BJ (cell line): ENCODE measurements at regions not wholly inside any gene's neighbourhood (a gene's known extent, or its start where the extent isn't known, plus 50 kb on each side); places are given as distances from the start of the nearest gene placed in this dataset.
"Not testable (repeated sequence)": the region's sequence is repeated elsewhere in the genome, so short reads cannot be mapped to it uniquely, and the experiment has no call there.

Experiments used
- CTCF ChIA-PET: fragments of 350-600 bp; formaldehyde crosslinking; extraction: SDS; loops from one replicate; lab custom pipeline; 2021; ENCODE audit warnings: antibody characterized with exemption, inconsistent platforms; lab: Yijun Ruan, JAX
- POLR2A ChIA-PET: fragments of 300-600 bp; sonication (Branson Sonifier 250); formaldehyde crosslinking; extraction: SDS; loops from one replicate; lab custom pipeline; 2021; ENCODE audit warnings: antibody characterized with exemption; lab: Charles Lee
- DNase-seq: peaks from one replicate; pipeline ENCODE4 v3.0.0-alpha.2; 2011; ENCODE audit warnings: low read depth
- H3K27me3 ChIP-seq: 2 replicates; pipeline ENCODE4 v1.6.0; 2011; ENCODE audit warnings: low read length; ENCODE audit not compliant: control insufficient read depth, insufficient read depth
- H3K36me3 ChIP-seq: 2 replicates; pipeline ENCODE4 v1.5.1; 2011; ENCODE audit warnings: low read length; ENCODE audit not compliant: control insufficient read depth, insufficient read depth
- H3K4me3 ChIP-seq: 2 replicates; pipeline ENCODE4 v1.5.1; 2011; ENCODE audit warnings: low read depth, mild to moderate bottlenecking, control low read depth, low read length
- TF ChIP-seq, protein P1 (sequence below): IDR thresholded peaks from 2 replicates; pipeline ENCODE4 v1.5.1; 2011; ENCODE audit warnings: low read depth, mild to moderate bottlenecking, control low read depth, inconsistent platforms, low read length, moderate library complexity; ENCODE audit not compliant: insufficient read depth

GRCh38 chr4:158958489-158959270, 144.2 kb upstream of the RAPGEF2 start:
- no peak for DNase-seq
- H3K36me3 ChIP-seq = no peaks in the 10 kb centered on the region
- ChIA-PET POLR2A (no interaction called here), CTCF (interaction anchor here (1.3 kb wide), 1 partner anchor 11 kb away, joined by 3 read pairs; no protein-coding TSS in a partner anchor)
- no peak overlapping the region for H3K4me3 ChIP-seq
- H3K27me3 ChIP-seq = no peaks in the 10 kb centered on the region
- TF ChIP-seq, protein P1, sequence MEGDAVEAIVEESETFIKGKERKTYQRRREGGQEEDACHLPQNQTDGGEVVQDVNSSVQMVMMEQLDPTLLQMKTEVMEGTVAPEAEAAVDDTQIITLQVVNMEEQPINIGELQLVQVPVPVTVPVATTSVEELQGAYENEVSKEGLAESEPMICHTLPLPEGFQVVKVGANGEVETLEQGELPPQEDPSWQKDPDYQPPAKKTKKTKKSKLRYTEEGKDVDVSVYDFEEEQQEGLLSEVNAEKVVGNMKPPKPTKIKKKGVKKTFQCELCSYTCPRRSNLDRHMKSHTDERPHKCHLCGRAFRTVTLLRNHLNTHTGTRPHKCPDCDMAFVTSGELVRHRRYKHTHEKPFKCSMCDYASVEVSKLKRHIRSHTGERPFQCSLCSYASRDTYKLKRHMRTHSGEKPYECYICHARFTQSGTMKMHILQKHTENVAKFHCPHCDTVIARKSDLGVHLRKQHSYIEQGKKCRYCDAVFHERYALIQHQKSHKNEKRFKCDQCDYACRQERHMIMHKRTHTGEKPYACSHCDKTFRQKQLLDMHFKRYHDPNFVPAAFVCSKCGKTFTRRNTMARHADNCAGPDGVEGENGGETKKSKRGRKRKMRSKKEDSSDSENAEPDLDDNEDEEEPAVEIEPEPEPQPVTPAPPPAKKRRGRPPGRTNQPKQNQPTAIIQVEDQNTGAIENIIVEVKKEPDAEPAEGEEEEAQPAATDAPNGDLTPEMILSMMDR = no peak

GRCh38 chr4:158962393-158962792, 140.5 kb upstream of the RAPGEF2 start:
- no peak for DNase-seq
- ChIA-PET POLR2A (no interaction called here), CTCF (no interaction called here)
- no peaks in the 10 kb centered on the region for H3K36me3 ChIP-seq
- TF ChIP-seq, protein P1 = no peak
- H3K4me3 ChIP-seq = no peak overlapping the region
- H3K27me3 ChIP-seq = no peaks in the 10 kb centered on the region

- H3K27me3 ChIP-seq, H3K36me3 ChIP-seq, POLR2A ChIA-PET, DNase-seq, H3K4me3 ChIP-seq: not testable (repeated sequence)
- CTCF ChIA-PET = interaction anchor here (1.1 kb wide), 1 partner anchor 21 kb away, joined by 3 read pairs; no protein-coding TSS in a partner anchor
Measured at GRCh38 chr4:158963282-158963681, 139.6 kb upstream of the RAPGEF2 start.

DNA sequence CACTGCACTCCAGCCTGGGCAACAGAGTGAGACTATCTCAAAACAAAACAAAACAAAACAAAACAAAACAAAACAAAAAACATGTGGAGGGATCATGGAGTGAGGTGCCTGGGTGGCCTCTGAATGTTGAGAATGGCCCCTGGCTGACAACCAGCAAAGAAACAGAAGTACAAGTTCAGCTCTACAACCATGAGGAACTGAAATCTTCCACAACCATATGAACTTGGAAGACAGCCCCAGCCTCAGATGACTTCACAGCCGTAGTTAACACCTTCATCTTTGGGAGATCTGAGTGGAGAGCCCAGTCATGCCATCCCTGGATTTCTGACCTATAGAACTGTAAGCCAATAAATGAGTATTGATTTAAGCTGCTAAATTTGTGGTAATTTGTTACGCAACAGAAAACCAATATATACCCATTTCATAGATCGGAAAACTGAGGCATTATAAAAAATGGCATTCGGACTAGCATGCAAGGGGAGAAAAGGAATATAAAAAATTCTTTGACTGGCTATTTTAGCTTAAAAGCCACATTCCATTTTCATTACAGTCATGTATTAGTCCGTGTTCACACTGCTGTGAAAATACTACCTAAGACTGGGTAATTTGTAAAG, 138.7 kb upstream of the RAPGEF2 start:
- H3K36me3 ChIP-seq = no peaks in the 10 kb centered on the region
- POLR2A ChIA-PET = no interaction called here
- CTCF ChIA-PET = interaction anchor here (0.9 kb wide), 1 partner anchor 10 kb away, joined by 3 read pairs; no protein-coding TSS in a partner anchor

GRCh38 chr4:158964728-158965124, 138.2 kb upstream of the RAPGEF2 start:
- no peaks in the 10 kb centered on the region for H3K36me3 ChIP-seq
- no peak overlapping the region for H3K4me3 ChIP-seq
- DNase-seq = no peak
- TF ChIP-seq, protein P1 = no peak
- POLR2A ChIA-PET = no interaction called here
- CTCF ChIA-PET = interaction anchor here (0.9 kb wide), 1 partner anchor 10 kb away, joined by 3 read pairs; no protein-coding TSS in a partner anchor
- no peaks in the 10 kb centered on the region for H3K27me3 ChIP-seq

More for the DNA sequence above, 138.7 kb upstream of the RAPGEF2 start:
- Histone ChIP-seq H3K4me3 (no peak overlapping the region), H3K27me3 (no peaks in the 10 kb centered on the region)
- TF ChIP-seq, protein P1 = no peak
- DNase-seq = no peak
